Neural cell (in vitro differentiated cells): ENCODE measurements at regions not wholly inside any gene's neighbourhood (a gene's known extent, or its start where the extent isn't known, plus 50 kb on each side); places are given as distances from the start of the nearest gene placed in this dataset.

Source experiments
- CTCF ChIP-seq: fragments of 450-650 bp; IDR thresholded peaks from 2 replicates; pipeline ENCODE4 v1.5.1; 2014; ENCODE audit warnings: antibody characterized with exemption, mild to moderate bottlenecking, moderate library complexity; ENCODE audit not compliant: poor library complexity, severe bottlenecking
- EP300 ChIP-seq: fragments of 450-650 bp; conservative IDR thresholded peaks from 2 replicates; pipeline ENCODE4 v1.6.1; 2014; ENCODE audit warnings: antibody characterized with exemption, mild to moderate bottlenecking, moderate library complexity; ENCODE audit not compliant: poor library complexity, severe bottlenecking
- EZH2 ChIP-seq: fragments of 200-600, 300-800 bp; shearing (Covaris generic), sonication (generic); IDR thresholded peaks from 2 replicates; pipeline ENCODE4 v1.6.1; 2014; ENCODE audit warnings: antibody characterized with exemption, low read length, borderline replicate concordance, mild to moderate bottlenecking; ENCODE audit not compliant: insufficient read depth, poor library complexity, severe bottlenecking
- MXI1 ChIP-seq: fragments of 450-650 bp; conservative IDR thresholded peaks from 2 replicates; pipeline ENCODE4 v1.6.1; 2014; ENCODE audit warnings: antibody characterized with exemption, mild to moderate bottlenecking; ENCODE audit not compliant: poor library complexity, severe bottlenecking
- REST ChIP-seq: IDR thresholded peaks from 2 replicates; pipeline ENCODE4 v1.6.1; 2012; ENCODE audit warnings: borderline replicate concordance
- SMC3 ChIP-seq: fragments of 450-650 bp; conservative IDR thresholded peaks from 2 replicates; pipeline ENCODE4 v1.6.1; 2014; ENCODE audit warnings: antibody characterized with exemption, mild to moderate bottlenecking, moderate library complexity; ENCODE audit not compliant: poor library complexity
- TAF1 ChIP-seq: IDR thresholded peaks from 2 replicates; pipeline ENCODE4 v1.6.1; 2012; ENCODE audit warnings: low read depth

- no peak for TF ChIP-seq CTCF
- no peak for TF ChIP-seq TAF1
- no peak for TF ChIP-seq SMC3
- no peak for TF ChIP-seq EZH2
- TF ChIP-seq REST = no peak
- TF ChIP-seq EP300 = no peak
- no peak for TF ChIP-seq MXI1
These were observed 60.7 kb upstream of the NXF3 start for GRCh38 chrX:103153661-103154060.
